Spleen (tissue), 7 donors: ENCODE measurements at regions not wholly inside any gene's neighbourhood (a gene's known extent, or its start where the extent isn't known, plus 50 kb on each side); places are given as distances from the start of the nearest gene placed in this dataset.

Experiments
- CTCF ChIP-seq, 11 experiments: fragments of 200-600 bp in 7 of 11; fragments of 450-650 bp in 4 of 11; sonication (generic) in 4 of 11; IDR thresholded peaks in 8 of 11; conservative IDR thresholded peaks in 3 of 11; 1 replicate in 7 of 11; 2 replicates in 4 of 11; pipeline versions ENCODE4 v1.4.0 to v1.8.0; 2016 to 2021; ENCODE audit warnings: antibody characterized with exemption in 11 of 11, inconsistent platforms in 4 of 11, mild to moderate bottlenecking in 1 of 11
- POLR2AphosphoS5 ChIP-seq, 3 donors: sonication (generic); formaldehyde crosslinking; IDR thresholded peaks; one replicate each; pipeline ENCODE4 v1.5.1; 2017; ENCODE audit warnings: antibody characterized with exemption in 3 of 3
- donor health status: DM: no; HTN: no; CAD: no; lungs with moderate emphysema.
- donor health status: DM: no; HTN: no; CAD: no.
- donor health status: DM: no; HTN: no; CAD: no.

GRCh38 chr18:44117821-44118220 is 562.9 kb upstream of the SETBP1 start:
- TF ChIP-seq CTCF (IDR thresholded peaks at IDR 0.05 in 8 of 11, conservative IDR thresholded peaks at IDR 0.05 in 3 of 11) = no peak
- TF ChIP-seq POLR2AphosphoS5 (IDR thresholded peaks at IDR 0.05) = no peak
